ENCODE measurements at regions not wholly inside any gene's neighbourhood (a gene's known extent, or its start where the extent isn't known, plus 50 kb on each side); places are given as distances from the start of the nearest gene placed in this dataset.

DNA sequence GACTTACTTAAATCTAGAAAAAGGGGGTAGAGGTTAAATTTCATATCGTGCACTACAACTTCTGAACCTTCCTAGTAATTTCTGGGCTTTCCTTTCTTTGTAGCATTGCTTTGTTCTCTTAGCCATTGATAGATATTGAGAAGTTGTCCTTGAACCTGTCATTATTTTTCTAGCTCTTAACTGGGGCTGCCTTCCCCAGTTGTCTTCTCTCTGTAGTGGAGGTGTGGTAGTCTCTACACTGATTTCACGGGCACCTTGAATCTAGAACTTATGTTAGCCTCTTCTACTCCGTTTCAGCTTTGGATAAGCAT is 504.0 kb downstream of the PCNX1 start:
- TF ChIP-seq POLR2AphosphoS5 (IDR thresholded peaks at IDR 0.05; ENCODE audit: low read depth, low read length) (no peak), FOXP2 (optimal IDR thresholded peaks at IDR 0.05; ENCODE audit: borderline replicate concordance, extremely low read depth, extremely low read length, insufficient read depth) (no peak), TAF1 (IDR thresholded peaks at IDR 0.05; ENCODE audit: borderline replicate concordance, insufficient read depth, low read length) (no peak), SIN3A (IDR thresholded peaks at IDR 0.05; ENCODE audit: borderline replicate concordance, insufficient read depth, low read length) (no peak)
- TF ChIP-seq, protein P1, sequence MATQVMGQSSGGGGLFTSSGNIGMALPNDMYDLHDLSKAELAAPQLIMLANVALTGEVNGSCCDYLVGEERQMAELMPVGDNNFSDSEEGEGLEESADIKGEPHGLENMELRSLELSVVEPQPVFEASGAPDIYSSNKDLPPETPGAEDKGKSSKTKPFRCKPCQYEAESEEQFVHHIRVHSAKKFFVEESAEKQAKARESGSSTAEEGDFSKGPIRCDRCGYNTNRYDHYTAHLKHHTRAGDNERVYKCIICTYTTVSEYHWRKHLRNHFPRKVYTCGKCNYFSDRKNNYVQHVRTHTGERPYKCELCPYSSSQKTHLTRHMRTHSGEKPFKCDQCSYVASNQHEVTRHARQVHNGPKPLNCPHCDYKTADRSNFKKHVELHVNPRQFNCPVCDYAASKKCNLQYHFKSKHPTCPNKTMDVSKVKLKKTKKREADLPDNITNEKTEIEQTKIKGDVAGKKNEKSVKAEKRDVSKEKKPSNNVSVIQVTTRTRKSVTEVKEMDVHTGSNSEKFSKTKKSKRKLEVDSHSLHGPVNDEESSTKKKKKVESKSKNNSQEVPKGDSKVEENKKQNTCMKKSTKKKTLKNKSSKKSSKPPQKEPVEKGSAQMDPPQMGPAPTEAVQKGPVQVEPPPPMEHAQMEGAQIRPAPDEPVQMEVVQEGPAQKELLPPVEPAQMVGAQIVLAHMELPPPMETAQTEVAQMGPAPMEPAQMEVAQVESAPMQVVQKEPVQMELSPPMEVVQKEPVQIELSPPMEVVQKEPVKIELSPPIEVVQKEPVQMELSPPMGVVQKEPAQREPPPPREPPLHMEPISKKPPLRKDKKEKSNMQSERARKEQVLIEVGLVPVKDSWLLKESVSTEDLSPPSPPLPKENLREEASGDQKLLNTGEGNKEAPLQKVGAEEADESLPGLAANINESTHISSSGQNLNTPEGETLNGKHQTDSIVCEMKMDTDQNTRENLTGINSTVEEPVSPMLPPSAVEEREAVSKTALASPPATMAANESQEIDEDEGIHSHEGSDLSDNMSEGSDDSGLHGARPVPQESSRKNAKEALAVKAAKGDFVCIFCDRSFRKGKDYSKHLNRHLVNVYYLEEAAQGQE (IDR thresholded peaks at IDR 0.05; ENCODE audit: insufficient read depth in 1 of 2, low read depth in 2 of 2, low read length in 2 of 2): no peak
